Activated CD4-positive, alpha-beta T cell treated with anti-CD3 and anti-CD28 coated beads for 1 hour (primary cell): ENCODE measurements at regions not wholly inside any gene's neighbourhood (a gene's known extent, or its start where the extent isn't known, plus 50 kb on each side); places are given as distances from the start of the nearest gene placed in this dataset.

Source experiments
- DNase-seq: peaks from one replicate; pipeline ENCODE4 v3.0.0-alpha.2; 2020

DNA sequence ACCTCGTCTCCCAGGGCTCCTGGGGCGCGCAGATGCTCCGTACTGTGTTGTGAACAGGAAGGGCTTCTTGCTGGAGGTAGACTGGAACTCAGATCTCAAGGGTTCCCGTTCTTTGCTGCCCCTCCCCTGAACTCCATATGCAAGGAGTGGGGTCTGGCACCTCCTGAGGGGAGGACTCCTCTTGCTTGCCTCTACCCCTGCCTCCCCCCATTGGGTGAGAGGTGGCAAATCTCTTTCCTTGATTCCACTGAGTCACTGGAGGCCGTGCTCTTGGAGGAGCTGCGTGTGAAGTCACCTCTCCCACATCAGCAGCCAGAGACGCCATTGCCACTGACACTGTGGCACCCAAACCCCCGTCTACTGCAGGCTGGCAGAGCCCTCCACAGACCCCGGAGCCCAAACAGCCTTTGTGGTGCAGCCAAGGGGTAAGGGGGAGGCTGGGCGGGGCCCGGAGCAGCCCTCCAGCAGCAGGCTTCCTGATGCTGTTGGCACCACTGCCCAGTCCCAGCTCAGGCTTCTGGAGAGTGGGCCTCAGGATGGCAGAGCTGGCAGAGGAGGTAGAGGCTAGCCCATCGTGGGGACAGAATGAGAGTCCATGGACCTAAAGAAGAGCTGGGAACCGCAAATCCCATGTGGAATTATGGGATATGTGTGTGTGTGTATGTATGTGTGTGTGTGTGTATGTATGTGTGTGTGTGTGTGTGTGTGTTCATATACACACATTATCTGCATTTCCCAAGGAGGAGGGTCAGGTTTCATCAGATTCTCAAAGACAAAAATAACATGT lies 104.9 kb upstream of the RUNX3 start:
- no peak for DNase-seq

DNA sequence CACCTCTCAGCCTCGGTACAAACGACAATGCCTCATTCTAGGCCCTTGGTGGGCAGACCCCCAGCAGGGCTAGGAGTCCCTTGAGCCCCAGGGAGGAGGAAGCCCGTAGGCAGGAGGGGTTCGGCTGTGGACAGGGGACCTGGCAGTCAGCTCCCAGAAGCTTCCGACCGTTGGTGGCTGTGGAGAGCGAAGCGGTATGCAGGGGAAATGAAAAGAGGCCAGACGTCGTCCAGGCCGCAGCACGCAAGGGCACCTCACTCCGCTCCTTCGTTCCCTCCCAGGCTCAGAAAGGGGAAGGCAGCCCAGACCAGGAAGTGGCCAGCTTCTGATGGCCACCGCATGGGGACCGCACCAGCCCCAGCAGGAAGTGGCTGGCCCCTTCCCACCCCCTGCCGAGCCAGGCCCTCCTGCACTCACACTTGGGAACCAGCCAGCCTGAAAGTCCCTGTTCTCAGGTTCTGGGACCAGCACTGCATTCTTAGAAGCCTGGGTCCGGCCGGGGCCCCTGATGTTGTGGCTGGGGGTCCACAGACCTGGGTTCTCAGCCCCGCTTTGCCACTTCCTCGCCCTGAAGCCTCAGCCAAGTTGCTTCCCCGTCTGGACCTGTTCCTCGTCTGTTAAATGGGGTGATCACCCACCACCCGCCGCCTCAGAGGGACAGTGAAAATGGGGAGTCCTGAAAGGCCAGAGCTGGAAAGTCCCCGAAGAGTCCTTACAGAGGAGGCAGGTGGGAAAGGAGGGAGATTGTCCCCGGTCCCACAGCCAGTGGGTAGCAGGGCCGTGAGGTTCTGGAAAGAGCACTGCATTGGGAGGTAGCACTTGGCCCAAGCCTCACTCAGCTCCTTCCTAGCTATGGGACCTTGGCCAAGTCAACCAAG lies 104.0 kb upstream of the RUNX3 start:
- DNase-seq = no peak

DNA sequence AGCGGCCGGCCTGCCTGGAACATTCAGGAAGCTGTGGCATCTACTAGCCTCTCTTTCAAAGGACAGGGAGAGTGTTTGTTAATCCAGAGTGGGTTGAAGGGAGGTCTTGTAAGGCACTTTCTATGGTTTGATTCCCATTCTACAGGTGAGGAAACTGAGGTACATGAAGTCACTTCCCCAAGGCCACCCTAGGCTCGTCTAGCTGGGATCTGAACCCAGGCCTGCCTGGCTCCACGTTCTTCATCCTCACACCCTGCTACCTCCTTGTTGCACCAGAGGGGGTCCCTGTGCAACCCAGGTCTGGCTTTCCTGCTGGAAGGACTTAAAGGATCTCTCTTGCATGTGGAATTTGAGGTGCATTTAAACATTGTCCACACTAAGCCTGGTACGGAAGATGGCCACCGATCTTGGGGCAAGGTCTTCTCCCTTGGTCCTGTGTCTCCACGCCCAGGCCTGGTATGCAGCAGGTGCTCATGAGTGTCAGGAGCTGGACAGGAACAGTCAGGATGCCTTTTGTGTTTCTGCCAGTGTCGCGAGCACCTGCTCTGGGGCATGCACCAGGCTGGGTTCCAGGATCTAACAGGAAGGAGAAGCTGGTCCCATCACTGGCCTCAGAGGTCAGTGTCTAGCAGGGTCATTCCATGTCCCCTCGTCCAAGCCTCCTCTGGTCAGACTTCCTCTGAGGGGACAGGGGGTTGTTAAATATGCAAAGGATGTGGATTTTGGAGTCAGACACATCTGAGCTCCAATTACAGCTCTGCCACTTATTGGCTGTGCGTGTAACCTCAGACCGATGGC lies 103.2 kb upstream of the RUNX3 start:
- DNase-seq = no peak

DNA sequence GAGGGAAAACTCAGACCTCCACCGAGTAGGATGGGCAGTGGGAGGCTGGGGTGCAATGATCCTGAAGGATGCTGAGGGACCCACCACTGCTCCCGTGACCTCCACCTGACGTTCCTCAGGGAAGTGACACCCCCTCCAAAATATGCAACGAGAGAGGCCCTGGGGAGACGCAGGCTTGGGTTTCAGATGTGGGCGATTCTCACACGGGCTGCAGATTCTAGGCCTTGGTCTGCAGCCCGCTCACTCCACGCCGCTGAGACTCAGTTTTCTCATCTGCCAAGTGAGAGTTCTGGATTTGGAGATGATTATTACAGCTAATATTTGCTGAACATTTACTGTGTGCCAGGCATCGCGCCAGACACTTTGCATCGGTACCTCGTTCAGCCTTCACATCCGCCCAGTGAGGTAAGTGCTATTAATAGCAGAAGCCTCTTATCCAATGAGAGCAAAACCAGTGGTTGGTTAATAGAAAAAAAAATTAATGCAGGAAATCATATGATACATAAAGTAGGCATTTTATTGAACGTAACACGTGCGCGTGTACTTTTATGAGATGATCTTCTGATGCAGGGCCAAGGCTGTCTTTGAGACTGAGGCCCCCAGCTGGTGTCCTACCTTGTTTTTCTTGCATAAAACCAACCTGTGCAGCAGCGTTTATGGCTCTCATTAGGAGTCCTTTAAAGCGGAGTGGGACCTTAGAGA lies 102.0 kb upstream of the RUNX3 start:
- peak; percentile 45 for DNase-seq

DNA sequence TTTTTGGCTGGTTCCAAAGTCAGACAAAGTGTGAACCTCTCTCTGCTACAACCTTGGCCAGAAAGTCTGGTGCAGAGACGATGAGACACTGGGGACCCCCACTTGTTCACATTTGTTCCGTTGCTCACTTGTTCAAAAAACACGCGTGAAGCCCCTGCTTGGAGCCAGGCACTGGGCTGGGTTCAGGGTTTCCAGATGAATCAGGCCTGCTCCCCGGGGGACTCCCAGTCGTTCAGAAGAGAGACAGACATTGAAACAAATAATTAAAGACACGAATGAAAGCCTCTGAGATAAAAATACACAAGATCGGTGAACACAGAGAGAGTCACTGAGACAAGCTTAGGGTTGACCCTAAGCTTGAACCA lies 101.5 kb upstream of the RUNX3 start:
- peak; percentile 28 for DNase-seq

DNA sequence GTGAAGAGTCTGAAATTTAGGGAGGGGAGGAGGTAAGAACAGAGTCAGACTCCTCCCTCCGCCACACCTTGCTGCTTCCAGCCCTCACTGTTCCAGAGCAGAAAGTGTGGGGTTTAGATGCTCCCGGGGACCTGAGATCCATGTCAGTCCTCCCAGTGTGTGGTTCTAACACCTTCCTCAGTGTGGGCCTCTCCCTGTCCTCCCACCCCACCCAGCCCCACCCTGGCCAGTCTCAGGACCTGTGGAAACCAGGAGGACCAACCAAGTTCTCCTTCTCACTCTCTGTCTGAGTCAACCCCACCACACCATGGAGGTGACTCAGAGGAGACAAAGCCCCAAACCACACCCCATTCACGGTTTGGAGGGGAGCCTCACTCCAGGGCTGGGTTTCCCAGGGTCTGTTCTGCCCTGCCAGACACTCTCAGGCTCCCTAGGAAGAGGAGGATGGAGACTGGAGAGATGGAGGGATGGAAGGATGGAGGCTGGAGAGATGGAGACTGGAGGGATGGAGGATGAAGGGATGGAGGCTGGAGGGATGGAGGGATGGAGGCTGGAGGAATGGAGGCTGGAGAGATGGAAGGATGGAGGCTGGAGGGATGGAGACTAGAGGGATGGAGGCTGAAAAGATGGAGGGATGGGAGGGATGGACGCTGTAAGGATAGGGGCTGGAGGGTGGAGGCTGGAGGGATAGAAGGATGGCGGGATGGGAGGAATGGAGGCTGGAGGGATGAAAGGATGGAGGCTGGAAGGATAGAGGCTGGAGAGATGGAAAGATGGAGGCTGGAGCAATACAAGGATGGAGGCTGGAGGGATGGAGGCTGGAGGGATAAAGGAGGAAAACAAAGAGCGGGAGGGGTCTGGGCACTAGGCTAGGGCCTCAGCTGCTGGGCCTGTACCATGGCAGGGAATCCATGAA lies 100.9 kb upstream of the RUNX3 start:
- peak; percentile 63 for DNase-seq

DNA sequence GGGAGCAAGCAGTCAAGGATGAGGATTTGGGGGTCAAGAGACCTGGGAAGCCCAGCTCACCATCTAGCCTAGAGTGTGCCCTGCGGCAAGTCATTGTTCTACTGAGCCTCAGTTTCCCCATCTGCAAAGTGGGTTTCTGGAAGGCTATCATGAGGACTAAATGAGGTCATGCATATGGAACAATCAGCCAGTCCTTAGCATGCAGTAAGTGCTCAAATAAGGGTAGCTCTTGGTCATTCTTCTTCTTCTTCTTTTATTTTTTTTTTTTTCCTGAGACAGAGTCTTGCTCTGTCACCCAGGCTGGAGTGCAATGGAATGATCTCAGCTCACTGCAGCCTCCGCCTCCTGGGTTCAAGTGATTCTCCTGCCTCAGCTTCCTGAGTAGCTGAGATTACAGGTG lies 99.9 kb upstream of the RUNX3 start:
- DNase-seq = no peak

DNA sequence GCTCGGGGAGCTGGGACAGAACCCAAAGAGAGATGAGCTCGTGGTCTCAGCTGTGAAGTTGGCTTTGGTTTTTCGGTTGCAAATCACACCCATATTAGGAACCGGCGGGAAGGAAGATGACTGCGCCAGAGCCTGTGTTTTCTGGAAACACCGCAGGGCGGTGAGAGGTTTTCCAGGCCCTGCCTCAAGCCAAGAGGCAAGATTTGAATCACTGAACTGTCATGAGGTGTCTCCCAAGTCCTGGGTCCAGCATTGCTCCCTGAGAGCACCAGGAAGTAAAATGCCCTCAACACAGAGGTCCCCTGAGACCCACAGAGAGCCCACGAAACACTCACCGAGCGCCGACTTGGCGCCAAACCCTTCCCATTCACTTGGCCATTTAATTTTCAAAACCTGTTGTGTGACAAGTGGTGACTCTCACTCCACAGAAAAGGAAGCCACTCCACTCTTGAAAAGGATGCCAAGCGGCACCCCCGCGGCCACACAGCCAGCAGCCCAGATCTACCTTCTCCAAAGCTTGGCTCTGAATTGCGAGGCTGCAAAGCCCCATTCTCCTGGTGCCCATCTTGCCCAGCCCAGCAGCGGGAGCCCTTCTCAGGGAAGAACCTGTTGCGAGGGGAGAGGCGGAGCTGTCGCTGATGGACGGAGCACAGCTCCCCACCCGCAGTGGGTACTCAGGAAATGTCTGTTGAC lies 99.0 kb upstream of the RUNX3 start:
- no peak for DNase-seq

DNA sequence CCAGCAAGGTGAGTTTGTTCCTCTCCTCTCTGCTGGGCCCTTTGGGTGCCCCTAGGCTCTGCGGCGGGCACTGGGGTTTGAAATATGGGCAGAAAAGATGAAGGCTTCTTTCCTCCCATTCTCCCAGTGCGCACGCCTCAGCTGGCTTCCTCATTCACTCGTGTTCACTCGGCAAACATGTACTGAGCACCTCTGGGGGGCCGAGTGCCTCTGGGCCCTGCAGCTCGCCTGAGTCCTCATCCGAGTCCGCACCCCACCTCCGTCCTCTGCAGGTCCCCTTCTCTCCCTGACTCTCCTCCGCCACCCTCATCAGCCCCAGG lies 98.5 kb upstream of the RUNX3 start:
- no peak for DNase-seq

DNA sequence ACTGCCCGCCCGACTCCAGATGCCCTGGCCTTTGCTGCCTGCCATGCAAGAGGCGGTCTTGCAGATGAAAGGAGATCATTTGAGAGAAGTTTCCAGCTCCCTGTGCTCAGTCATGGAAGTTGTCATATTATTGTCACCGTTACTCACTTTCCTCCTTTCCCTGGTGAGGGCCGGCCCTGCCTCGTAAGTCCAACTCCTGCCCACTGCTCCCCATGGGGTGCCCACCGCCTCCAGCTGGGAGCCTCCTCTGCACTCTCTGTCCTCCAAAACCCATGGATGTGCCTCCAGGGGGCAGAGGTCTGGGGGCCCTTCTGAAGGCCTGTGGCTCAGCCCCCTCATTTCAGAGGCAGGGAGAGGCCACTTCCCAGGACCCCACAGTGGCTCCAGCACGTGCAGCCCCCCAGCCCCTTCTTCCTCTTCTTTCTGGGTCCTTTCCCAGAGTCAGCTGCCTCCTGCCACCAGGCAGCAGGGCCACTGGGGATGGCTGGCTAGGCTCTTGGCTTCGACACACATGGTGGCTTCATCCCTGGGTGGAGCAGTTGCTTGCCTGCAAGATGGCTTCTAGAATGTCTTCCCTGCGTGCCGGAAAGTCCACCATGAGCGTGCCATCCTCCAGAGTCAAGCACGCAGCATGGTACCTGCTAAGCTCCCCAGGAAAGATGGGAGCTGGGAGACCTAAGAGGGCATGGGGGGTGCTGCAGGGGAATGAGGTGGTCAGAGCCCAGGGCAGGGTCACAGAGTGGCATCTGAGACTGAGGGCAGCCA lies 97.9 kb upstream of the RUNX3 start:
- no peak for DNase-seq

DNA sequence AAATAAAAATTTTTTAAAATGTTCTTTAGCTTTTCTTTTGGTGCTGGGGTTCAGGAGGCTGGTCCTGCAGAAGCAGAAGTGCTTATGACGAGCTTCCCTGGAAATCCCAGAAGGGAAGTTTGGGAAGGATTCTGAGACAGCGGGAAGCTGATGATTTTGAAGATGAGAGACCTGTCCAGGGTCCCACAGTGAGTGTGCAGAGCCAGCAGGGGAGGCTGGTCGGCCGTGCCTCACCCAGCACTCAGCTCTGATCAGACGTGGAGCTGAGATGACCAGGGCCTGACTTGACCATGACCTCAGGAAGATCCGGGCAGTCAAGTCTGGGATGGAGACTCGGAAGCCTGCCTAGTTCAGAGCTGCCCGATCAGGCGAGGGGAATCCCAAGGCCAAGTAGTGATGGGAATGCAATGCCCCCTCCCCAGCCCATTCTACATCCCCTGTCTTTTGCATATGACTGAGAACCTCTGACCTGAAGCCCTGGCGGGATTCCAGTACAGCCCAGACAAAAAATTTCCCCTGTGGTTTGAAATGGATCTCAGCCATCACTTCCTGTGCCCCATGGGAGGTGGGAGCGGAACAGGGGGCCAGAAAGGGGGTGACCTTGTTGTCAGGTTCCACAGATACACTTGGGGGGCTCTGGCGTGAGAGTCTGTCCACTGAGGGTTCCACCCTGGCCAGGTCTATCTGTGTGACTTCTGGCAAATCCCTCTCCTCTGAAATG lies 96.8 kb upstream of the RUNX3 start:
- DNase-seq = no peak

DNA sequence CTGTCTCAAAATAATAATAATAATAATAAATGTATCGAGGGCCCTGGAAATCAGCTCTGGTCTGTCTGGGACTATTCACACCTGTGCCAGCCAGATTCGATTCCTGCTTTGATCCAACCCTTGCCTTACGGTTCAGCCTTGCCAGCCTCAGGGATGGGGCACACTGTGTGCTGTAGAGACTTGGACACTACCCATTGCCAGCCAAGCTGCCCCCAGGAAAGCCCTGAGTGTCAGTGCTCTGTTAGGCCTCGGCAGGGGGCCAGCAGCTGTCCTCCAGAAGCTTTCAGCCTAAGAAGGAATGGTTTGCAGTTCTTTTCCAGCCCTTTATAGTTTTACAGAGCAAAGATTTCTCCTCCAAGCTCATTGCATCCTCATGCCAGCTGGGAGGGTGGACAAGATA lies 96.2 kb upstream of the RUNX3 start:
- DNase-seq = no peak

DNA sequence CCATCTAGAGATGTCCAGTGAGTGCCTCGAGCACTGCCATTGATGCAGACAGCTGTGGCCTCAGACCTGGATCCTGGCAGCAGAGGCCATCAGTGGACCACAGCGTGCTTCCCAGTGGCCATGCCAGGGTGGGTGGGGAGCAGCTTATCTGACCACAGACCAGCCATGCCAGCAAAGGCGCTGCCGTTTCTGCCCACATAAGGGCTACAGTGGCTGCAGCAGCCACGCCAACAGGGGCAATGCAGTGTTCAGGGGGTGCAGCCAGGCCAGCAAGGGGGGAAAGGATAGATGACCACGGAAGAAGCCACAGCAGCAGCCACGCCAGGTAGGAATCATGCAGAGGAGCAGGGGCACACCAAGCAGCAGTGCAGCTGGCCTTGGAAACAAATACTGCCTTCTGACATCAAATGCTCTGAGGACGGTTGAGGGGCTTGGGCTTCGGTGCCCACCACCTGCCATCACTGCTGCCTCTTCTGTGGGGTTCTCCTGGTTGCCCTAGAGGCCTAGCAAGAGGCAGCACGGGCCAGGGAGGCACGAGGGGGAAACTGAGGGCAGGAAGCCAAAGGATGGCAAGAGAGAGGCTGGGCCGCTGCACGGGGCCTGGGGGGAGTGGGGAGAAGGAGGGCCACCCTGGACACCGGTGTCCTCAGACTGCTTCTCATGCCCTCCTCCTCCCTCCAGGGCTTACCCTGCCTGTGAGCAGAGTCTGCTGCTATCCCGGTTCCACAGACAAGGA lies 94.7 kb upstream of the RUNX3 start:
- DNase-seq = no peak

DNA sequence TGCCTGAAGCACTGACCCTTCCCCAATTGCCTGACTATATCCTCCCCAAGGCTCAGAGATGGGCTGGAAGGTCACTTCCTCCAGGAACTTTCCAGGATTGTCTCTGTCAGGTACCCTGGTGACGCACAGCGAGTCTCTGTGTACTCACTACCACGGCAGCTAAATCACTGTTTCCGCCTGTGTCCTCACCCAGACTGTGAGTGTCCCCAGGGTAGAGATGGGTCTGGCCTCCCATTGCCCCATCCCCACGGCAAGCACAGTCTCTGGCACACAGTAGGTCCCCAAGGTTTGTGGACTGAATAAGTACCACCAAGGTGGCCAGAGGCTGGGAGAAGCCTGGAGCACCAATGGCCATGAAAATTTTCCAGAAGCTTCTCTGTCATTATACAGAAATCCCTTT lies 93.8 kb upstream of the RUNX3 start:
- DNase-seq = no peak

DNA sequence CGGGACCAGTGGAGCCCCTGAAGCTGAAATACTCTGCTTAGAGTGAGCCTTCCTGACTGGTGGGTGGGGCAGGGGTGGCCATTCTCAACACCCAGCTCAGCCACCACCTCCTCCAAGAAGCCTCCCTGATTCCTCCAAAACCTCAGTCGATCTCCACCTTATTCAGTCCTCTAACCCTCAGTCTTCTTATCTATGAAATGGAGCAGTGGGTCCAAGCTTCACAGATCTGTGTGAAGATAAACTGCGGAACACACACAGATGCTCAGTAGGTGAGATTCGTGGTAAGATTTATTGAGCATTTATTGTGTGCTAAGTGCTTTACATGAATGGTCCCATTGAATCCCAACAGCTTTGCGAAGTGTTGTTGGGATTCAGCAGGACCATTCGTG lies 93.1 kb upstream of the RUNX3 start:
- no peak for DNase-seq

DNA sequence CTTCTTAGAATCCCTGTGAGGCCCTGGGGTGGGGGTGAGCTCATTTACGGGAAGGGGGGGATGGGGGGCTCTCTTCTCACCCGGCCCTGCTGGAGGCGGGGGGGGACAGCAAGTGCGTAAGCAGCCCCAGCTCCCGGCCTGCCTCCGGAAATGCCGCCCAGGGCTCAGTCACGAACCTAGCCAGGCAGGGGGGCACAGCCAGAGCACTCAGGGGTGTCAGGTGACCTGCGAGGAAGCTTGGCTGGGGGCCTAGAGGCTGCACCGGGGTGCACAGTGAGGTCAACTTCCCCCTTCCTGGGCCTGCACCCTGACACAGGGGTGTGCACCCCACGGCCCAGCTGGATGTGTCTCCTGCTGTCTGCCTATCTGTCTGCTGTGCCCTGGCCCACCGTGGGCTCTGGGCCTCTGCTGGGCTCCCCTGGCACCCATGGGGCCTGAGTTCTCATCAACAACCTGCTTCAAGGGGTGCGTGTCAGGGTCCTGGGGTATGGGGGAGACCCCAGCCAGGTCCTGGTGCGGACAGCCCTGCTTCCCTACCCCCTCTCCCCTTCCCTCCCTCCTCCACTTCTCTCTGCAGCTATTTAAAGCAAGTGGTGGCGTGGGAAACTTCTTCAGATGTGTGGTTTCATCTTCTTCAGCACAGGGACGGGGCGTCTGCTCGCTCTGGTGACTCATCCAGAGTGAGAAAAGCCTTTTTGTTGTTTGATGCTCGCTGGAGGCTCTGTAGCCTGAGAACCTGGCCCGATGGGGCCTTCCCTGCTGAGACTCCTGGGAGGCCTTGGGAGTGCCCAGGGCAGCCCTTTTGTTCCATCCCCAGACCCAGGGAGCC lies 92.5 kb upstream of the RUNX3 start:
- DNase-seq = peak; percentile 91

DNA sequence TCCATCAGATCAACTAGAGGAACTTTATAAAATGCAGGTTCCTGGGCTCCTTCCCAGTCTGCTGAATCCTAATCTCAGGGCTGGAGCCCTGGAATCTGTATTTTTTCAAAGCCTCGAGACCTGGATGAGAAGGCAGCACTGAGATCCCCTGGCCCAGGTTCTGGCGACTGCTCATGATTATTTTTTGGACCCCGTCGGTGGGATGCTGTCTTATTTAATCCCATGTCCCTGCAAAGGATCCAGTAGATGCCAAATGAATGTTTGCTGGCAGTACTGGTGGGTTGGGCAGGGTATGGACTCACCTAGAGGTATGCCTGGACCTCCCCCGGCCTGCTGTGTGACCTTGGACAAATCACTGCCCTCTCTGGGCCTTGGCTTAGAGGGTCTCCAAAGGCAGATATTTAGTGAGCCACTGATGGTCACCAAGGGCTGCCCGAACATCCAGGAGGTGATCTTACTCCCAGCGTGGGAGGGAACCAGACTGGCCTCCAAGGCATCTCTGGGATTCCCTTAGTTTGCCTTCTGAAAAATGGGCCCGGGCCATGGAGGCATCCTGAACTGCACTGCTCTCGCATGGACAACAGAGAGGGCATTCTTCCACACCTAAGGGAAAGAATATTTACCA lies 91.6 kb upstream of the RUNX3 start:
- no peak for DNase-seq
